ENCODE measurements at regions not wholly inside any gene's neighbourhood (a gene's known extent, or its start where the extent isn't known, plus 50 kb on each side); places are given as distances from the start of the nearest gene placed in this dataset.

- no peak overlapping the region for H3K9ac ChIP-seq (ENCODE audit: low read length)
- peak overlapping the region; percentile 75; the same call in 1 of the 2 replicates for H2AFZ ChIP-seq (ENCODE audit: low read length)
- 0 out of 2 replicates have a peak, but pooled peaks cover 3% of the 10 kb centered on the region for H3K27me3 ChIP-seq (ENCODE audit: insufficient read depth, low read length)
- no peaks in the 10 kb centered on the region for H3K79me2 ChIP-seq (ENCODE audit: insufficient read depth, low read length)
- no peaks in the 10 kb centered on the region for H3K9me3 ChIP-seq (ENCODE audit: low read length)
- H3K36me3 ChIP-seq (ENCODE audit: insufficient read depth, low read length): no peaks in the 10 kb centered on the region
- peaks cover 59% of the 10 kb centered on the region for H3K4me1 ChIP-seq (ENCODE audit: insufficient read depth, low read length, severe bottlenecking)
- TF ChIP-seq CTCF (IDR thresholded peaks at IDR 0.05; ENCODE audit: low read length) (no peak), EZH2 (IDR thresholded peaks at IDR 0.05; ENCODE audit: borderline replicate concordance, low read length) (no peak)
- peak overlapping the region; percentile 51 for H3K4me2 ChIP-seq (ENCODE audit: low read length)
- H3K4me3 ChIP-seq (ENCODE audit: low read depth, low read length, poor library complexity, severe bottlenecking): no peak overlapping the region
- H3K9me2 ChIP-seq (ENCODE audit: low read depth, low read length): no peaks in the 10 kb centered on the region
- peak overlapping the region; percentile 80 for H3K27ac ChIP-seq (ENCODE audit: low read depth, low read length, poor library complexity, severe bottlenecking)
- no peaks in the 10 kb centered on the region for H4K20me1 ChIP-seq (ENCODE audit: insufficient read depth, low read length)
- no peaks in the 10 kb centered on the region for H3F3A ChIP-seq (ENCODE audit: insufficient read depth, low read length)
These were observed 329.5 kb downstream of the ICE1 start for GRCh38 chr5:5751987-5752386.

- Histone ChIP-seq H3K36me3 (ENCODE audit: insufficient read depth, low read length) (no peaks in the 10 kb centered on the region), H3K9ac (ENCODE audit: low read length) (no peak overlapping the region), H3K79me2 (ENCODE audit: insufficient read depth, low read length) (no peaks in the 10 kb centered on the region), H3K9me2 (ENCODE audit: low read depth, low read length) (no peaks in the 10 kb centered on the region), H3K9me3 (ENCODE audit: low read length) (no peaks in the 10 kb centered on the region), H3K27ac (ENCODE audit: low read depth, low read length, poor library complexity, severe bottlenecking) (peak overlapping the region; percentile 80), H3K4me2 (ENCODE audit: low read length) (peak overlapping the region; percentile 51), H3F3A (ENCODE audit: insufficient read depth, low read length) (no peaks in the 10 kb centered on the region), H4K20me1 (ENCODE audit: insufficient read depth, low read length) (no peaks in the 10 kb centered on the region), H3K4me1 (ENCODE audit: insufficient read depth, low read length, severe bottlenecking) (peaks cover 58% of the 10 kb centered on the region), H3K27me3 (ENCODE audit: insufficient read depth, low read length) (0 out of 2 replicates have a peak, but pooled peaks cover 3% of the 10 kb centered on the region), H3K4me3 (ENCODE audit: low read depth, low read length, poor library complexity, severe bottlenecking) (no peak overlapping the region), H2AFZ (ENCODE audit: low read length) (peak overlapping the region; percentile 75)
- TF ChIP-seq CTCF (IDR thresholded peaks at IDR 0.05; ENCODE audit: low read length) (no peak), EZH2 (IDR thresholded peaks at IDR 0.05; ENCODE audit: borderline replicate concordance, low read length) (no peak)
These were observed 329.0 kb downstream of the ICE1 start for GRCh38 chr5:5751498-5751897.

- Histone ChIP-seq H3K4me3 (ENCODE audit: low read depth, low read length, poor library complexity, severe bottlenecking) (no peak overlapping the region), H3K9me3 (ENCODE audit: low read length) (peaks cover 4% of the 10 kb centered on the region; the same call in 1 of the 2 replicates), H3K9me2 (ENCODE audit: low read depth, low read length) (no peaks in the 10 kb centered on the region), H3F3A (ENCODE audit: insufficient read depth, low read length) (no peaks in the 10 kb centered on the region), H3K79me2 (ENCODE audit: insufficient read depth, low read length) (no peaks in the 10 kb centered on the region), H4K20me1 (ENCODE audit: insufficient read depth, low read length) (no peaks in the 10 kb centered on the region), H3K4me2 (ENCODE audit: low read length) (no peak overlapping the region), H3K27me3 (ENCODE audit: insufficient read depth, low read length) (no peaks in the 10 kb centered on the region), H3K9ac (ENCODE audit: low read length) (no peak overlapping the region), H3K36me3 (ENCODE audit: insufficient read depth, low read length) (no peaks in the 10 kb centered on the region), H2AFZ (ENCODE audit: low read length) (no peak overlapping the region), H3K27ac (ENCODE audit: low read depth, low read length, poor library complexity, severe bottlenecking) (no peak overlapping the region), H3K4me1 (ENCODE audit: insufficient read depth, low read length, severe bottlenecking) (peaks cover 18% of the 10 kb centered on the region)
- TF ChIP-seq EZH2 (IDR thresholded peaks at IDR 0.05; ENCODE audit: borderline replicate concordance, low read length) (no peak), CTCF (IDR thresholded peaks at IDR 0.05; ENCODE audit: low read length) (no peak)
These were observed 318.9 kb downstream of the ICE1 start for GRCh38 chr5:5741418-5741817.
